GM21576 (cell line): ENCODE measurements at regions not wholly inside any gene's neighbourhood (a gene's known extent, or its start where the extent isn't known, plus 50 kb on each side); places are given as distances from the start of the nearest gene placed in this dataset.
"Not testable (repeated sequence)": the region's sequence is repeated elsewhere in the genome, so short reads cannot be mapped to it uniquely, and the experiment has no call there.

Experiments used
- ATAC-seq: cut with Tn5 transposase; IDR thresholded peaks from one replicate; pipeline ENCODE4 v1.9.1; 2021; ENCODE audit warnings: mild to moderate bottlenecking, moderate library complexity; ENCODE audit not compliant: unreplicated experiment

DNA sequence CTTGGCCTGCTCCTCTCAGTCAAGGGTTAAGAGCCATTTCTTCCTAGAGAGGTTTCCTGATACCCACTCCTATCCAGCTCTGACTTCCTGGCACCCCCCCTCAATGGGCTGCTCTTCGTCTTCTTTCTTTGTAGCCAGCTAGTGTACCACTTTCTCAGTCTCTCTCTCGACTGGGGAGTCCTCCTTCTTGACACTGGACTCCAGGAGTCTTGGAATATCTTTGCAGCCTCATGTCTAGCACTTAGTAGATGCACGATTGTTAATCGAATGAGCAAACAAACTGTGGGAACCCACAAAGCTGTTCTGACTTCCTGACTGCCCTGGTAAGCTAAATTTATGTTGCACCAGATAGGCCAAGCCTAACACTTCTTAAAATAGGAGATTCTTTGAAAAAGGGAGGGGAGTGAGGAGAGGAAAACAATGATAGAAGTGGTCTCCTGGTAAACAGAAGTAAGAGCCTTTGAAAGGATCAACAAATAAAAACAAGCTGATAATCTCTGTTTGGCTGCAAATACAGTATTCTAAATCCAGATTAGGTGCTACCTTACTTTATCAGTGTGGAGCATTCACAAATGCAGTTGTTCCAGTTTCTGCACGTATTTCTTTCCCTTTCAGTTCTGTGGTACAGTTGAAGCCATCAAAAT, 160.1 kb upstream of the CITED2 start:
- ATAC-seq = no peak

- no peak for ATAC-seq
Measured at GRCh38 chr6:139533573-139534471, 159.4 kb upstream of the CITED2 start.

DNA sequence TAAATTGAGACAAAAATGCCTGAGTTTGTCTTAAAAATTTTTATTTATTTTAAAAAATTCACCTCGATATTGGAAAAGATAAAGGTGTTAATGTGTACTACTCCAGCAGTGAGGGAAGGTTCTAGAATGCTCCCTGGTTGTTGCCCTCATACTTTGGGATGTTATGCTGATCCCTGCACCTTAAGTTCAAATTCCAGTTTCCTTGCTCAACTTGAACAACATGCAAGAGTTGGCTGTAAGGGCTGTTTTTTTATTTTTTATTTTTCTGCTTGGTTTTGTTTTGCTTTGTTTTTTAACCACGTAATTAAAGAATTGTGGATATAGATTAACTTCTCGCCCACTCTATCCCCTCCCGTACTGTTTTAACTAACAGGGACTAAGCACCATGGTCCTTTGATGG, 158.7 kb upstream of the CITED2 start:
- no peak for ATAC-seq

DNA sequence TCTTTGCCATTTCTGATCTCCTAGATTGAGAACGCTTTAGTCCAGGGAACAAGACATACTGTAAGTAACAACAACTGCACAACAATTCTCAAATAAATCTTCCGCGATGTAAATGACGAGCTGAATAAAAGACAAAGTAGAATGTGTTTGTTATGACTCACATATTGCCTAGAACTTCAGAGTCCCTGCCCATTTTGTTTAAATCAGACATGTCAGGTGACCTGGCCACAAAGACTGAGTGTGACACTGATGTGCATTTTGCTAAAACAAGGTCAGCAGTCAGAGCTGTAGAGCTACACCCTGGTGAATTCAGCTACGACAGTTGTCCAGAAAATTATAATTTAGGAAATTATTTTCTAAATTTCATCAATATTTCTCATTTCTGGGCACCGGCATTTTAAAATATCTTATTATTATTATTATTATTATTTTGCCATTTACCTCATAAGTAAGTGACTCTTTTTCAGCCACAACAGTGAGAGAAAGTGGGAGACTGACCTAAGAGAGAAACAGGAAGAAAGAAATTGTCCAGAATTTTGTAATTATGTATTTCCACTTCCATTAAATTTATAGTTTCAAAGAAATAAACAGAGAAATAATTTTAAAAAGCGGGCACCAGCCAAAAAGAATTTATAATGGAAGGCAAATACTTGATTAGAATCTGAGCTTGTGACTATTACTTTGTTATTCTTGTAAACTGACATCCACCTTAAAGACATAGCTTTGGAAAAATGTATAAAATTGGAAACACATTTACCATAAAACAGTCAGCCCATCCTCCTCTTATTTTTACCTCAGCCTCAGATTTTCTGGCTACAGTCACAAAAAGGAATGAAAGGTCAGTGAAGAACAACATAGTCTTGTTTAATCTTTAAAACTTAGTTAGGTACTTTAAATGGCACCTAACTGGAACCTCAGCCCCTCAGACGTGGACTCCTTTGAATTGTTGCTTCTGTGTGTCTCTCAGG, 157.0 kb upstream of the CITED2 start:
- ATAC-seq = no peak

DNA sequence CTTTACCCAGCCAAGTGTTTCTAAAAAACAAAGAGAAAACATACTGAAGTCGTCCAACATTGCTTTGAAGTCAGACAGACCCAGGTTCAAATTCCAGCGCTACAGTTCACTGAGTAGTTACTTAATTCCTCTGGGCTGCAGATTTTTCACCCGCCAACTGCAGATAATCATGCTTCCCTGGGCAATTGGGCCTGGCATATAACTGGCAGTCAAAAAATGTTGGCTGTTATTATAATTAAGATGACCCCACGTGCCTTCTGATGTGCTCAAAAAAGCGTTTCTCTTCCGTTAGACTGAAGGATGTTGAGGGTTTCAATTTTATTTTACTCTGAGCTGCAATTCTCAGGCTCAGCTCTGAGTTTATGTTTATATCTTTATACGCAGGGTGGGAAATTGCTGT, 156.1 kb upstream of the CITED2 start:
- no peak for ATAC-seq

DNA sequence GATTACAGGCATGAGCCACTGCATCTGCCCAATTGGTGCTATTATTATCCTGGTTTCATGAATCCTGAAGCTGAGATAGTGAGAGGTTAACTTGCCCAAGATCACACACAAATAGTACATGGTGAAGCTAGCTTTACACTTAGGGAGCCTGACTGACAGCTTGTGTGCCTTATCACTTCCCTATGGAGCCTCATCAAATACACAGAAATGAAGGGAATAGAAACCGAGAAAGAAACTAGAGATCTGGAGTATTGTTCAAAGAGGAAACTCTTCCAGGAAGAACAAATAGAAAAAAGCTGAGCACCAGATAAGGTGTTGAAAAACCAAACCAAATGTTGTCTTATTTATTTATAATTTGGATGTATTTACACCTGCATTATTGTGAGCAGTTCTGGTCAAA, 155.0 kb upstream of the CITED2 start:
- no peak for ATAC-seq

- ATAC-seq = no peak
Measured at GRCh38 chr6:139528471-139528870, 154.0 kb upstream of the CITED2 start.

DNA sequence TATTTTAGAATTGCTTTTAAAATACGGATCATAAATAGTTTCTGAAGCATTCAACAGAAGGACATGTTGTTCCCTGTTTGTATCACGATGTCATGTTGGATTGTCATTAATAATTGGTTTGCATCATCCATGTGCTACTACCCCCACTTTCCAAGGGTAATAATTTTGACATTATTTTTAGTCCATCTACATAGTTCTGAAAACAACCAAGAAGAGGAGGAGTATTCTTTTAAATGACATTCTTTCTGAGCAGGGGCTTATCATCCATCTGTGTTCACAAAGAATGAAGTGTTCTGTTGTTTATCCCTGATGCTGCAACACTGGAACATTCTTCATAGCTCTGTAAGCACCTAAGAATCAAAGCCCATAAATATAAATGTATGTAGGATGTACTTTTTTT, 151.0 kb upstream of the CITED2 start:
- no peak for ATAC-seq

DNA sequence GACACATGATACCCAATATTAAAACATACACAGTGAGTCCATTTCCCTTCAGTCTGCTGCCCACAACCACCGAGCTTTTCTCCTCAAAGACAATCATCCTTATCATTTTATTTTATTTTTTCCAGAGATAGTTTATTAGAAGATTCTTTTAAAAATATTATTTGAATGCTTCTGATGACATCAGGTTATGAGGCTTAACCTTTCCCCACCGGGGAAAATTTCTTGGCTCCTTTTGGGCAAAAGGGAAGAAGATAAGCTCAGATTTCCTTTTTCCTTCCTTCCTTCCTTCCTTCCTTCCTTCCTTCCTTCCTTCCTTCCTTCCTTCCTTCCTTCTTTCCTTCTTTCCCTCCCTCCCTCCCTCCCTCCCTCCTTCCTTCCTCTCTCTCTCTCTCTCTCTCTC, 149.5 kb upstream of the CITED2 start:
- ATAC-seq = no peak

- ATAC-seq = no peak
Measured at GRCh38 chr6:139522511-139523220, 148.2 kb upstream of the CITED2 start.

- no peak for ATAC-seq
Measured at GRCh38 chr6:139521338-139521737, 146.9 kb upstream of the CITED2 start.

DNA sequence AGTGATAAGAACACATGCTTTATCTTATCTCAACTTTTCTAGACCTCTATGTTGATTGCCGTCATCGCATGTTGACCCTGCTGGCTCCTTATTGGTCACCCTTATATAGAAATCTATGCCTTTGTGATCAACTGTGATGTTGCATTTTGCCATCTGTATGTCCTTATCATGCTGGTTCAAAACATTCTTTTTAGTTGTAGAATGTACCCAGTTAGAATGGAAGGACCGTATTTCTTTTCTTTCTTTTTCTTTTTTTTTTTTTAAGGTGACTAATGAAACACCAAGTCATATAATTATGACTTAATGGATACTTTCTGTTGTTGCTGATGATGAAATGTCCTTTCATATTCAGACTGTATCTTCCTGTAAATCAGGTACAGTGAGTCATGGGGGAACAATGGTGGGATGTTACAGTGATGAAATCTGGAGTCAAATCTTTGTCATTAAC, 145.9 kb upstream of the CITED2 start:
- no peak for ATAC-seq

GRCh38 chr6:139519571-139520031, 145.2 kb upstream of the CITED2 start:
- ATAC-seq = no peak

GRCh38 chr6:139519097-139519496, 144.6 kb upstream of the CITED2 start:
- no peak for ATAC-seq

DNA sequence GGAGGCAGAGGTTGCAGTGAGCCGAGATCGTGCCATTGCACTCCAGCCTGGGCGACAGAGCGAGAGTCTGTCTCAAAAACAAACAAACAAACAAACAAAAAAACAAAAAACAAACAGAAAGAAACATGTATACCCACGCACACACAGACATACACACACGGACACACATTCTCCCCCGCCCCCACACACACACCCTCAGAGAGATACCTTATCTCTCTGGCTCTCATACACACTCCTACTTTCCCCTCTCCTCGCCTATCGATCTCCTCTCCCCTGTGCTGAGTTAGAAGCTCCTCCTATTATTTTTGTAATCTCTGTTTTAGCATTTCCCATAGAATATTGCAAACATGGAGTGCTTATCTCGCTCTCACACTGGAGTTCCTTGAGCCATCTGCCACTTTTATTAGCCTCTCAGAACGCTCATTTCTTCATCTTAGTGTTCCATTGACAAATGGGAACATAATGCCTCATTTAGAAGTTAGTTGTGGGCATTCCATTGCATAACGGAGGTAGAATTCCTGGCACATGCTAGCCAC, 144.2 kb upstream of the CITED2 start:
- ATAC-seq = no peak

DNA sequence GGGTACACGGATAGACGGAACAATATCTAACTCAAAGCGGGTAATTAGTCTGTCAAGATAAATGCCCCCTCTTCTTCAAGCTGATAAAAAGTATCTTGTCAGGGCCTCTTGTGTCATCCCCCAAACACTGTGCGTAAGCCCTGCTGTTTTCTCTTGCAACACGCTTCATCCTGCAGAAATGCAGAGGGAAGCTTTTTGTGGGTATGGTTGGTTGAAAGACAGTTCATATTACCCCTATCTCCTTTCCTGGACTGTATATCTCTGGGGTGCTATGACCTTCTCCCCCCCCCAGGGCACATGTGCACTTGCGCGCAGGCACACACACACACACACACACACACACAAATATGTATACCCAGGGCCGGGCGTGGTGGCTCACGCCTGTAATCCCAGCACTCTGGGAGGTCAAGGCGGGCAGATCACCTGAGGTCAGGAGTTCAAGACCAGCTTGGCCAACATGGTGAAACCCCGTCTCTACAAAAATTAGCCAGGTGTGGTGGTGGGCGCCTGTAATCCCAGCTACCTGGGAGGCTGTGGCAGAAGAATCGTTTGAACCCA, 143.6 kb upstream of the CITED2 start:
- ATAC-seq = not testable (repeated sequence)

- ATAC-seq = no peak
Measured at GRCh38 chr6:139515511-139515910, 141.1 kb upstream of the CITED2 start.

DNA sequence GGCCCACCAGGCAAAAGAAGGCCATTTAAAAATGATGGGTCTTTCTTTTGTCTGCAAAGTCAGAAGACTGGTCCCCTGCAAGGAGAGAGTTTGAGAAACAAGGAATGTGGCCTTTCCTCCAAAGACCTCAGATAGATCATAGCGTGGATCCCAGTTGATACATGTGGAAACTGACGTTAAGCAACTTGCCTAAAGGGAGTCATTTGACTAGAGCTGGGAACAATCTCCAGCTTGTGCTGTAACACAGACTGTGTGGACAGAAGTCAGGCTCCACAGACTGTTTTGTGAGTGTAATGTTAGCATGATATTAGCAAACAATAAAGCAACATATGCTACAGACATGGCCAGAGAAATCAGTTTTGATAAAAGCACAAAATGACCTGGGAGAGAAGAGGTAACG, 140.4 kb upstream of the CITED2 start:
- ATAC-seq = no peak

DNA sequence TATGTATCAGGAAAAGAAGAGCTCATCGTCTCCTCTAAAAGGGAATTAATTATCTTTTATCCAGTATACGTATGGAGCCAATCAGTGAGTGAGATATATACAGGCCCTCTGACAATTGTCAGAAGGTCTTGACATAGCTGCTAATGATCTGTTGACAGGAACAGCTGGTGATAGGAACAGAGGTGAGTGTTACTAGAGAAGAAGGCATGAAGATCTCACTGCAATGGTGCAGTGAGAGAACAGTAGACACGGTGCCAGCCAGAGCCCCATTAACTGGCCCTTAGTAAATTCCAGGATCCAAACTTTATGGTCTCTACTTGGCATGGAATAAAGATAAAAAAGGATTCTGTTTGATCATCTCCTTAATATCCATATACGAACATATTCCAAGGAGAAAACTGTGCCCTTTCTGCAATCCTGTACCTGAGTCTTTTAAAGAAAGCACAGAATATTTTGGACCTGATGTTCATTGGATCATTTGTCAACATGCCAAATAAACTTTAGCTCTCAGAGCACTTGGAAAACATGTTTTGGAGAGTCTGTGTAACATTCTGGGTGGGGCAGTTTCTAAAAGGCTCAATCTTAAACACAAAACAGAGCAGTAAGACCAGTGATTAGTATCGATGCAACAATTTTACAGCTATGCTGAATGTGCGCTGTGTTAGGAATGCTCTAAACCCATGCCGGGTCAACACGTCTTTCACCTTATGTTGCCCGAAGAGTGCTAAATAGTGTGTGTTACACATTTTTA, 135.8 kb upstream of the CITED2 start:
- ATAC-seq = no peak
